B cell (primary cell): ENCODE measurements at regions not wholly inside any gene's neighbourhood (a gene's known extent, or its start where the extent isn't known, plus 50 kb on each side); places are given as distances from the start of the nearest gene placed in this dataset.

Experiments used
- ATAC-seq: fragments of 200-7000 bp; cut with Tn5 transposase; one replicate; pipeline ENCODE4 v1.10.0; 2021; ENCODE audit warnings: low read depth, mild to moderate bottlenecking, moderate number of reproducible peaks, moderate library complexity
- CTCF ChIA-PET: fragments of 350-600 bp; sonication (Branson Sonifier 250); formaldehyde crosslinking; loops from one replicate; lab custom pipeline; 2021; ENCODE audit warnings: antibody characterized with exemption, inconsistent platforms; lab: Charles Lee
- POLR2A ChIA-PET: fragments of 350-600 bp; sonication (Branson Sonifier 250); formaldehyde crosslinking; loops from one replicate; lab custom pipeline; 2021; ENCODE audit warnings: antibody characterized with exemption; lab: Charles Lee
- DNase-seq: peaks from one replicate; pipeline ENCODE4 v3.0.0; 2013
- H2AFZ ChIP-seq: 2 replicates; pipeline ENCODE4 v1.6.1; 2012; ENCODE audit warnings: mild to moderate bottlenecking, low read depth, low read length; ENCODE audit not compliant: insufficient read depth, poor library complexity, severe bottlenecking
- H3K27ac ChIP-seq, 2 donors: 1 replicate in 1 of 2; 2 replicates in 1 of 2; pipeline ENCODE4 v1.5.1; 2012 to 2013; ENCODE audit warnings: low read length in 2 of 2, mild to moderate bottlenecking in 2 of 2, moderate library complexity in 1 of 2
- H3K27me3 ChIP-seq, 4 experiments: fragments of 200-600 bp in 1 of 4; sonication (generic) in 1 of 4; replicated peaks in 1 of 4; 1 replicate in 2 of 4; 2 replicates in 2 of 4; pipeline versions ENCODE4 v1.6.1 to v1.7.0; 2013 to 2016; ENCODE audit warnings: low read length in 3 of 4, mild to moderate bottlenecking in 2 of 4, mixed read lengths in 1 of 4, moderate library complexity in 1 of 4; ENCODE audit not compliant: insufficient read depth in 4 of 4, control insufficient read depth in 3 of 4; ENCODE audit errors: control extremely low read depth in 1 of 4
- H3K36me3 ChIP-seq, 2 experiments: replicated peaks in 1 of 2; 1 replicate in 1 of 2; 2 replicates in 1 of 2; pipeline versions ENCODE4 v1.6.1 to v1.7.1; 2013; ENCODE audit warnings: low read length in 1 of 2; ENCODE audit not compliant: insufficient read depth in 2 of 2, control insufficient read depth in 1 of 2; ENCODE audit errors: control extremely low read depth in 1 of 2, extremely low read depth in 1 of 2
- H3K4me1 ChIP-seq, 2 donors: fragments of 200-600 bp in 1 of 2; sonication (generic) in 1 of 2; 1 replicate in 1 of 2; 2 replicates in 1 of 2; pipeline versions ENCODE4 v1.5.1 to v1.6.1; 2013 to 2017; ENCODE audit warnings: low read length in 2 of 2; ENCODE audit not compliant: control insufficient read depth in 2 of 2, insufficient read depth in 2 of 2
- H3K4me2 ChIP-seq: replicated peaks from 2 replicates; pipeline ENCODE3; 2012; ENCODE audit warnings: mild to moderate bottlenecking, low read depth, low read length; ENCODE audit not compliant: poor library complexity, severe bottlenecking
- H3K4me3 ChIP-seq, 5 experiments: fragments of 200-600 bp in 1 of 5; sonication (generic) in 1 of 5; 1 replicate in 3 of 5; 2 replicates in 2 of 5; pipeline versions ENCODE4 v1.5.1 to v1.7.0; 2011 to 2016; ENCODE audit warnings: low read length in 4 of 5, mild to moderate bottlenecking in 4 of 5, low read depth in 2 of 5, control low read depth in 1 of 5, moderate library complexity in 1 of 5; ENCODE audit not compliant: insufficient read depth in 1 of 5; ENCODE audit errors: control extremely low read depth in 1 of 5, extremely low read depth in 1 of 5
- H3K79me2 ChIP-seq: fragments of 200-600 bp; sonication (generic); one replicate; pipeline ENCODE4 v1.6.0; 2016; ENCODE audit warnings: low read length; ENCODE audit not compliant: control insufficient read depth, insufficient read depth
- H3K9ac ChIP-seq: fragments of 200-600 bp; sonication (generic); 2 replicates; pipeline ENCODE4 v1.6.1; 2017; ENCODE audit warnings: mild to moderate bottlenecking, low read length, moderate library complexity
- H3K9me3 ChIP-seq, 3 donors: one replicate each; pipeline versions ENCODE4 v1.6.1 to v1.7.1; 2013; ENCODE audit warnings: low read length in 2 of 3; ENCODE audit not compliant: control insufficient read depth in 2 of 3, insufficient read depth in 1 of 3; ENCODE audit errors: control extremely low read depth in 1 of 3
- H4K20me1 ChIP-seq: 2 replicates; pipeline ENCODE4 v1.6.0; 2012; ENCODE audit warnings: mild to moderate bottlenecking, low read length; ENCODE audit not compliant: insufficient read depth, control insufficient read depth, poor library complexity, severe bottlenecking
- H3K27ac Mint-ChIP-seq: one replicate; pipeline ENCODE4 v1.8.0; 2021; ENCODE audit warnings: mixed read lengths
- H3K27me3 Mint-ChIP-seq: one replicate; pipeline ENCODE4 v1.8.0; 2021; ENCODE audit warnings: mixed read lengths
- H3K4me1 Mint-ChIP-seq: one replicate; pipeline ENCODE4 v1.8.0; 2021; ENCODE audit warnings: mixed read lengths
- H3K4me3 Mint-ChIP-seq: one replicate; pipeline ENCODE4 v1.8.0; 2021; ENCODE audit warnings: mixed read lengths
- H3K9me3 Mint-ChIP-seq: one replicate; pipeline ENCODE4 v1.8.0; 2022; ENCODE audit warnings: mixed read lengths; ENCODE audit not compliant: insufficient read depth
- CTCF ChIP-seq: fragments of 200-600 bp; IDR thresholded peaks from one replicate; pipeline ENCODE4 v1.8.0; 2022; ENCODE audit warnings: antibody characterized with exemption, mild to moderate bottlenecking
- EZH2 ChIP-seq: IDR thresholded peaks from 2 replicates; pipeline ENCODE4 v1.6.1; 2012; ENCODE audit warnings: borderline replicate concordance, low read depth, mild to moderate bottlenecking, moderate library complexity, low read length; ENCODE audit not compliant: insufficient read depth, poor library complexity, severe bottlenecking
- WGBS: methylation state at CpG from one replicate; pipeline ENCODE4 v1.1.5; 2013; ENCODE audit warnings: missing lambda C conversion rate; ENCODE audit not compliant: insufficient coverage; 5-methylcytosine and 5-hydroxymethylcytosine counted together
- intact Hi-C: fragments of 100-400 bp; cut with micrococcal nuclease; formaldehyde crosslinking; loops from one replicate; pipeline ENCODE4 v1.10.0; 2022

- Histone ChIP-seq H3K27me3 (no peaks in the 10 kb centered on the region), H3K79me2 (peaks cover 3% of the 10 kb centered on the region), H3K36me3 (no peaks in the 10 kb centered on the region), H3K4me2 (no peak overlapping the region), H3K27ac (no peak overlapping the region), H3K4me1 (peaks cover 12 to 15% of the 10 kb centered on the region in 2 donors), H3K9ac (no peak overlapping the region), H3K4me3 (no peak overlapping the region), H3K9me3 (no peaks in the 10 kb centered on the region), H2AFZ (no peak overlapping the region), H4K20me1 (no peaks in the 10 kb centered on the region)
- H3K27ac Mint-ChIP-seq, result peak overlapping the region; percentile 32
- no peak for TF ChIP-seq CTCF
- no peak for TF ChIP-seq EZH2
- ATAC-seq, result no peak
- no peaks in the 10 kb centered on the region for H3K9me3 Mint-ChIP-seq
- DNase-seq, result no peak
- POLR2A ChIA-PET, result interaction anchor here (0.5 to 2.6 kb wide), 2 partner anchors 52 to 120 kb away, joined by 3 to 9 read pairs; no protein-coding TSS in a partner anchor
- CTCF ChIA-PET, result interaction anchor here (0.6 to 8.3 kb wide), 40 partner anchors 13 to 242 kb away, joined by 3 to 147 read pairs (median 5); partner anchors contain the start of gene ELOVL5
- intact Hi-C loops, result loop anchor here (2.0 kb wide), 1 partner anchor 53 kb away; no protein-coding TSS in a partner anchor
- no peaks in the 10 kb centered on the region for H3K27me3 Mint-ChIP-seq
- WGBS, result no CpG with 5 or more reads among the region's 2 CpGs
- no peak overlapping the region for H3K4me3 Mint-ChIP-seq
- peaks cover 11% of the 10 kb centered on the region for H3K4me1 Mint-ChIP-seq
Measured at GRCh38 chr6:53411451-53411850, 62.7 kb upstream of the ELOVL5 start.

GRCh38 chr6:53410508-53411258, 61.9 kb upstream of the ELOVL5 start:
- Histone ChIP-seq H3K4me2 (peak overlapping the region; percentile 59), H3K4me3 (peak overlapping the region in 2 of 5 experiments; percentile 7 to 39), H3K27ac (peak overlapping the region; percentile 7 to 46), H3K27me3 (no peaks in the 10 kb centered on the region), H3K4me1 (peaks cover 12 to 15% of the 10 kb centered on the region in 2 donors), H2AFZ (peak overlapping the region; percentile 51), H3K36me3 (no peaks in the 10 kb centered on the region), H3K9ac (peak overlapping the region; percentile 19), H3K9me3 (no peaks in the 10 kb centered on the region), H4K20me1 (no peaks in the 10 kb centered on the region), H3K79me2 (peaks cover 3% of the 10 kb centered on the region)
- CTCF ChIA-PET, result interaction anchor here (0.6 to 8.3 kb wide), 47 partner anchors 14 to 317 kb away, joined by 3 to 147 read pairs (median 5); partner anchors contain the start of gene ELOVL5
- Mint-ChIP-seq H3K4me3 (peak overlapping the region; percentile 74), H3K4me1 (peaks cover 11% of the 10 kb centered on the region), H3K9me3 (no peaks in the 10 kb centered on the region), H3K27ac (peak overlapping the region; percentile 65), H3K27me3 (no peaks in the 10 kb centered on the region)
- intact Hi-C loops, result loop anchor here (1.0 to 2.0 kb wide), 5 partner anchors 52 to 238 kb away; no protein-coding TSS in a partner anchor
- TF ChIP-seq EZH2, result no peak
- TF ChIP-seq CTCF, result peak; percentile 80
- peak; percentile 98 for ATAC-seq
- POLR2A ChIA-PET, result interaction anchor here (0.5 to 2.6 kb wide), 3 partner anchors 51 to 238 kb away, joined by 3 to 9 read pairs (median 7); no protein-coding TSS in a partner anchor
- WGBS, result 42% methylated on average over 6 of the region's 9 CpGs
- DNase-seq, result peak; percentile 77
